ENCODE measurements at regions not wholly inside any gene's neighbourhood (a gene's known extent, or its start where the extent isn't known, plus 50 kb on each side); places are given as distances from the start of the nearest gene placed in this dataset.

GRCh38 chr14:53285821-53286220 is 132.7 kb upstream of the DDHD1 start:
- no peak for TF ChIP-seq CTCF (IDR thresholded peaks at IDR 0.05)

- no peak for TF ChIP-seq CTCF (IDR thresholded peaks at IDR 0.05)
These were observed 131.9 kb upstream of the DDHD1 start for GRCh38 chr14:53285064-53285463.

GRCh38 chr14:53278602-53279506 is 125.7 kb upstream of the DDHD1 start:
- TF ChIP-seq CTCF (IDR thresholded peaks at IDR 0.05) = no peak

DNA sequence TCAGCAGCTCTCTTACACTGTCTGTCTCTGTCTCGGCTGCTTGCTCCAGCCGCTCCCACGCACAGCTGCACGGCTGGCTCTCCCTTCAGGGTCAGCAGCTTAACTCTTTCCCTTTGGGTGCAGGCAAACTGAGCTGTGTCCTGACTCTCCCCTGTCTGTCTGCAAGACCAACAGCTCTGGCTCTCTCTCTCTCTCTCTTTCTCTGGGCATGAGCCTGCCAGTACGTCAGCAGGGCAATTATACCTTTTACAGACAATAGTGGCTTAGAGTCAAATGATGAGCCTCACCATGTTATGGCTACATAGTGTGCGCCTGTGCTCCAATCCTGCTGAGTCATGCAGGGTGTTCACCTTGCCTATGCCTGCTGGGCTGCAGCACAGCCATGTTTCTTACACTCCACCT is 120.5 kb upstream of the DDHD1 start:
- no peak for TF ChIP-seq CTCF (IDR thresholded peaks at IDR 0.05)

- TF ChIP-seq CTCF (IDR thresholded peaks at IDR 0.05) = no peak
These were observed 111.9 kb upstream of the DDHD1 start for GRCh38 chr14:53265025-53265424.

- no peak for TF ChIP-seq CTCF (IDR thresholded peaks at IDR 0.05)
These were observed 107.8 kb upstream of the DDHD1 start for GRCh38 chr14:53260928-53261327.

- no peak for TF ChIP-seq CTCF (IDR thresholded peaks at IDR 0.05)
These were observed 107.2 kb upstream of the DDHD1 start for GRCh38 chr14:53260286-53260685.

All from LNCAP (cell line).